Progenitor cell of endocrine pancreas (in vitro differentiated cells): ENCODE measurements at regions not wholly inside any gene's neighbourhood (a gene's known extent, or its start where the extent isn't known, plus 50 kb on each side); places are given as distances from the start of the nearest gene placed in this dataset.

Experiments used
- DNase-seq: peaks from one replicate; pipeline ENCODE4 v3.0.0; 2021; ENCODE audit warnings: low spot score; ENCODE audit not compliant: unreplicated experiment
- H3K27ac Mint-ChIP-seq: 2 replicates; pipeline ENCODE4 v1.8.0; 2021; ENCODE audit warnings: mild to moderate bottlenecking, moderate library complexity, mixed read lengths
- H3K27me3 Mint-ChIP-seq: 2 replicates; pipeline ENCODE4 v1.8.0; 2021; ENCODE audit warnings: mixed read lengths
- H3K36me3 Mint-ChIP-seq: 2 replicates; pipeline ENCODE4 v1.8.0; 2022; ENCODE audit warnings: mixed read lengths; ENCODE audit not compliant: insufficient read depth
- H3K4me1 Mint-ChIP-seq: 2 replicates; pipeline ENCODE4 v1.8.0; 2021; ENCODE audit warnings: low read depth, mixed read lengths
- H3K4me3 Mint-ChIP-seq: 2 replicates; pipeline ENCODE4 v1.8.0; 2021; ENCODE audit warnings: low read depth, mild to moderate bottlenecking, moderate library complexity, mixed read lengths
- H3K9me3 Mint-ChIP-seq: 2 replicates; pipeline ENCODE4 v1.8.0; 2021; ENCODE audit warnings: low read depth, mixed read lengths
- CTCF ChIP-seq: fragments of 200-600 bp; sonication (generic); IDR thresholded peaks from one replicate; pipeline ENCODE4 v1.5.0; 2021; ENCODE audit warnings: antibody characterized with exemption, mild to moderate bottlenecking; ENCODE audit not compliant: unreplicated experiment

GRCh38 chr20:22070610-22071058, 365.2 kb downstream of the PAX1 start:
- Mint-ChIP-seq H3K9me3 (no peaks in the 10 kb centered on the region), H3K4me3 (no peak overlapping the region), H3K27ac (no peak overlapping the region), H3K27me3 (no peaks in the 10 kb centered on the region), H3K4me1 (no peaks in the 10 kb centered on the region), H3K36me3 (no peaks in the 10 kb centered on the region)
- TF ChIP-seq CTCF = no peak
- no peak for DNase-seq

- no peaks in the 10 kb centered on the region for H3K9me3 Mint-ChIP-seq
- no peaks in the 10 kb centered on the region for H3K4me1 Mint-ChIP-seq
- H3K27me3 Mint-ChIP-seq = peaks cover 15% of the 10 kb centered on the region
- H3K27ac Mint-ChIP-seq = no peak overlapping the region
- no peaks in the 10 kb centered on the region for H3K36me3 Mint-ChIP-seq
- no peak for DNase-seq
- no peak overlapping the region for H3K4me3 Mint-ChIP-seq
- no peak for TF ChIP-seq CTCF
Measured at GRCh38 chr20:22063753-22064152, 358.3 kb downstream of the PAX1 start.

DNA sequence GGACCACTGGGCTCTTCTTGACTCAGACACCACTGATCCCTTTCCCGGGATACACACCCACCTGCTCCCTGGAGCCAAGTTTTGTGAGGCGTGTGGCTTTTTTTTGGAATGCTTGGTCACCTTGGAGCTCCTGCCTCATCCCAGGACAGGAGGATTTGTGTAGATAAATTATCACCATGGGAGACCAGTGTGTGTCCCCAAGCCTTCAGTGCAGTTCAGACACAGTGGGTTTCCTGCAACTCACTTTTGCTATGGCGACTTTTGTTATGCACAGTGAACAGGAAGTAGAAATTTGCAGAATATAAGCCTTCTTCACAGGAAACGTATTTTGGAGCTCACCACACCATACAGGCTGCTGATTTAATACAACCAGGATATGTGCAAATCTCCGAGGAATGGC, 357.4 kb downstream of the PAX1 start:
- Mint-ChIP-seq H3K36me3 (no peaks in the 10 kb centered on the region), H3K27me3 (peaks cover 15% of the 10 kb centered on the region), H3K4me3 (no peak overlapping the region), H3K4me1 (no peaks in the 10 kb centered on the region), H3K27ac (no peak overlapping the region), H3K9me3 (no peaks in the 10 kb centered on the region)
- no peak for TF ChIP-seq CTCF
- DNase-seq = no peak

GRCh38 chr20:22060610-22061009, 355.1 kb downstream of the PAX1 start:
- Mint-ChIP-seq H3K27ac (no peak overlapping the region), H3K36me3 (no peaks in the 10 kb centered on the region), H3K27me3 (peaks cover 17% of the 10 kb centered on the region), H3K4me1 (no peaks in the 10 kb centered on the region), H3K4me3 (no peak overlapping the region), H3K9me3 (no peaks in the 10 kb centered on the region)
- DNase-seq = no peak
- TF ChIP-seq CTCF = no peak

GRCh38 chr20:22058746-22059145, 353.3 kb downstream of the PAX1 start:
- no peaks in the 10 kb centered on the region for H3K9me3 Mint-ChIP-seq
- TF ChIP-seq CTCF = no peak
- H3K4me3 Mint-ChIP-seq = no peak overlapping the region
- H3K27me3 Mint-ChIP-seq = peaks cover 17% of the 10 kb centered on the region
- H3K4me1 Mint-ChIP-seq = no peaks in the 10 kb centered on the region
- DNase-seq = no peak
- no peak overlapping the region for H3K27ac Mint-ChIP-seq
- no peaks in the 10 kb centered on the region for H3K36me3 Mint-ChIP-seq
